ENCODE measurements at regions not wholly inside any gene's neighbourhood (a gene's known extent, or its start where the extent isn't known, plus 50 kb on each side); places are given as distances from the start of the nearest gene placed in this dataset.

GRCh38 chr13:91078093-91078679, 269.3 kb upstream of the MIR17HG start:
- Histone ChIP-seq H3K36me3 (ENCODE audit: control insufficient read depth in 4 of 4, insufficient read depth in 3 of 4, low read depth in 1 of 4, low read length in 3 of 4) (no peaks in the 10 kb centered on the region), H3K9me3 (ENCODE audit: control insufficient read depth in 4 of 4, low read length in 3 of 4) (no peaks in the 10 kb centered on the region), H3K27ac (ENCODE audit: low read depth in 1 of 2, low read length in 2 of 2) (no peak overlapping the region), H3K9ac (ENCODE audit: low read depth in 1 of 2, low read length in 2 of 2) (no peak overlapping the region), H3K4me1 (ENCODE audit: control insufficient read depth in 4 of 4, insufficient read depth in 4 of 4, low read length in 3 of 4) (no peaks in the 10 kb centered on the region), H3K4me3 (ENCODE audit: low read depth in 1 of 3, low read length in 3 of 3) (no peak overlapping the region), H3K27me3 (ENCODE audit: control insufficient read depth in 4 of 4, insufficient read depth in 4 of 4, low read length in 3 of 4) (no peaks in the 10 kb centered on the region)
- WGBS, result 24% methylated on average over 4 of the region's 4 CpGs
- no peak for DNase-seq (ENCODE audit: low spot score)
- TF ChIP-seq RXRA (IDR thresholded peaks at IDR 0.05) (no peak), RAD21 (IDR thresholded peaks at IDR 0.05) (peak; percentile 7 to 9)

GRCh38 chr13:91079176-91079575, 268.3 kb upstream of the MIR17HG start:
- Histone ChIP-seq H3K36me3 (ENCODE audit: control insufficient read depth in 4 of 4, insufficient read depth in 3 of 4, low read depth in 1 of 4, low read length in 3 of 4) (no peaks in the 10 kb centered on the region), H3K4me3 (ENCODE audit: low read depth in 1 of 3, low read length in 3 of 3) (no peak overlapping the region), H3K9me3 (ENCODE audit: control insufficient read depth in 4 of 4, low read length in 3 of 4) (no peaks in the 10 kb centered on the region), H3K4me1 (ENCODE audit: control insufficient read depth in 4 of 4, insufficient read depth in 4 of 4, low read length in 3 of 4) (no peaks in the 10 kb centered on the region), H3K27ac (ENCODE audit: low read depth in 1 of 2, low read length in 2 of 2) (no peak overlapping the region), H3K9ac (ENCODE audit: low read depth in 1 of 2, low read length in 2 of 2) (no peak overlapping the region), H3K27me3 (ENCODE audit: control insufficient read depth in 4 of 4, insufficient read depth in 4 of 4, low read length in 3 of 4) (no peaks in the 10 kb centered on the region)
- WGBS, result 79% methylated on average over 2 of the region's 2 CpGs
- no peak for TF ChIP-seq YY1 (IDR thresholded peaks at IDR 0.05)
- no peak for TF ChIP-seq SP1 (IDR thresholded peaks at IDR 0.05)
- TF ChIP-seq ATF3 (IDR thresholded peaks at IDR 0.05), result no peak
- no peak for TF ChIP-seq CTCF (IDR thresholded peaks at IDR 0.05; ENCODE audit: low read depth, low read length, missing input control)
- TF ChIP-seq REST (IDR thresholded peaks at IDR 0.05), result no peak
- no peak for TF ChIP-seq EGR1 (IDR thresholded peaks at IDR 0.05; ENCODE audit: low read depth in 2 of 2)
- no peak for TF ChIP-seq MAX (IDR thresholded peaks at IDR 0.05)
- no peak for TF ChIP-seq HNF4A (conservative IDR thresholded peaks at IDR 0.05)
- no peak for TF ChIP-seq RAD21 (IDR thresholded peaks at IDR 0.05)
- no peak for TF ChIP-seq GABPA (IDR thresholded peaks at IDR 0.05 in 1 of 2, conservative IDR thresholded peaks at IDR 0.05 in 1 of 2)
- no peak for DNase-seq (ENCODE audit: low spot score)

GRCh38 chr13:91085127-91085526, 262.4 kb upstream of the MIR17HG start:
- Histone ChIP-seq H3K4me1 (ENCODE audit: control insufficient read depth in 4 of 4, insufficient read depth in 4 of 4, low read length in 3 of 4) (no peaks in the 10 kb centered on the region), H3K36me3 (ENCODE audit: control insufficient read depth in 4 of 4, insufficient read depth in 3 of 4, low read depth in 1 of 4, low read length in 3 of 4) (no peaks in the 10 kb centered on the region), H3K4me3 (ENCODE audit: low read depth in 1 of 3, low read length in 3 of 3) (no peak overlapping the region), H3K27me3 (ENCODE audit: control insufficient read depth in 4 of 4, insufficient read depth in 4 of 4, low read length in 3 of 4) (no peaks in the 10 kb centered on the region), H3K9me3 (ENCODE audit: control insufficient read depth in 4 of 4, low read length in 3 of 4) (no peaks in the 10 kb centered on the region), H3K27ac (ENCODE audit: low read depth in 1 of 2, low read length in 2 of 2) (no peak overlapping the region), H3K9ac (ENCODE audit: low read depth in 1 of 2, low read length in 2 of 2) (no peak overlapping the region)
- 39% methylated on average over 1 of the region's 1 CpG for WGBS
- no peak for TF ChIP-seq YY1 (IDR thresholded peaks at IDR 0.05)
- no peak for TF ChIP-seq ATF3 (IDR thresholded peaks at IDR 0.05)
- no peak for TF ChIP-seq FOXA2 (IDR thresholded peaks at IDR 0.05)
- no peak for TF ChIP-seq EGR1 (IDR thresholded peaks at IDR 0.05; ENCODE audit: low read depth in 2 of 2)
- no peak for TF ChIP-seq RAD21 (IDR thresholded peaks at IDR 0.05)
- no peak for TF ChIP-seq SP1 (IDR thresholded peaks at IDR 0.05)
- TF ChIP-seq RXRA (IDR thresholded peaks at IDR 0.05), result no peak
- no peak for TF ChIP-seq HNF4G (IDR thresholded peaks at IDR 0.05)
- no peak for TF ChIP-seq TAF1 (conservative IDR thresholded peaks at IDR 0.05)
- no peak for DNase-seq (ENCODE audit: low spot score)

Data from liver (tissue), 8 donors.